Smooth muscle cell (in vitro differentiated cells): ENCODE measurements at regions not wholly inside any gene's neighbourhood (a gene's known extent, or its start where the extent isn't known, plus 50 kb on each side); places are given as distances from the start of the nearest gene placed in this dataset.

ENCODE experiments used
- DNase-seq: peaks from one replicate; lab custom pipeline; 2025; ENCODE audit not compliant: unreplicated experiment; lab: John Stamatoyannopoulos, UW
- H2AFZ ChIP-seq: fragments of 200-600 bp; sonication (generic); 2 replicates; pipeline ENCODE4 v1.6.0; 2016; ENCODE audit warnings: antibody characterized with exemption, low read depth, mild to moderate bottlenecking
- H3F3A ChIP-seq: fragments of 200-600 bp; sonication (generic); 2 replicates; pipeline ENCODE4 v1.6.0; 2017; ENCODE audit warnings: antibody characterized with exemption, low read depth
- H3K27ac ChIP-seq: fragments of 200-600 bp; sonication (generic); 2 replicates; pipeline ENCODE4 v1.5.1; 2016; ENCODE audit warnings: low read depth, mild to moderate bottlenecking
- H3K27me3 ChIP-seq: fragments of 200-600 bp; sonication (generic); 2 replicates; pipeline ENCODE4 v1.6.1; 2016; ENCODE audit warnings: low read depth, mild to moderate bottlenecking
- H3K36me3 ChIP-seq: fragments of 200-600 bp; sonication (generic); 2 replicates; pipeline ENCODE4 v1.5.1; 2016; ENCODE audit warnings: low read depth
- H3K4me1 ChIP-seq: fragments of 200-600 bp; sonication (generic); 2 replicates; pipeline ENCODE4 v1.5.1; 2016; ENCODE audit warnings: low read depth
- H3K4me2 ChIP-seq: fragments of 200-600 bp; sonication (generic); 2 replicates; pipeline ENCODE4 v1.6.0; 2016; ENCODE audit warnings: mild to moderate bottlenecking
- H3K4me3 ChIP-seq: fragments of 200-600 bp; sonication (generic); 2 replicates; pipeline ENCODE4 v1.5.1; 2016; ENCODE audit warnings: mild to moderate bottlenecking
- H3K79me2 ChIP-seq: fragments of 200-600 bp; sonication (generic); 2 replicates; pipeline ENCODE4 v1.6.0; 2016; ENCODE audit warnings: low read depth, mild to moderate bottlenecking
- H3K9ac ChIP-seq: fragments of 200-600 bp; sonication (generic); 2 replicates; pipeline ENCODE4 v1.6.0; 2016; ENCODE audit warnings: low read depth
- H3K9me3 ChIP-seq: fragments of 200-600 bp; sonication (generic); replicated peaks from 2 replicates; pipeline ENCODE4 v1.5.1; 2016; ENCODE audit warnings: low read depth
- H4K20me1 ChIP-seq: fragments of 200-600 bp; sonication (generic); 2 replicates; pipeline ENCODE4 v1.6.0; 2016; ENCODE audit warnings: low read depth
- WGBS: methylation state at CpG from one replicate; pipeline ENCODE4 v1.1.7; 2016; ENCODE audit warnings: low lambda C conversion rate; 5-methylcytosine and 5-hydroxymethylcytosine counted together
- TF ChIP-seq, protein P1 (sequence below): fragments of 200-600 bp; sonication (generic); IDR thresholded peaks from 2 replicates; pipeline ENCODE4 v1.5.1; 2017; ENCODE audit warnings: borderline replicate concordance, mild to moderate bottlenecking, antibody characterized with exemption; ENCODE audit not compliant: insufficient read depth, poor library complexity, severe bottlenecking

GRCh38 chr6:156169371-156169770 is 607.8 kb upstream of the ARID1B start:
- Histone ChIP-seq H3K27ac (no peak overlapping the region), H3K4me2 (no peak overlapping the region), H3K9me3 (no peaks in the 10 kb centered on the region), H3K36me3 (no peaks in the 10 kb centered on the region), H3K4me3 (no peak overlapping the region), H3K79me2 (no peaks in the 10 kb centered on the region), H3K27me3 (no peaks in the 10 kb centered on the region), H3K4me1 (no peaks in the 10 kb centered on the region), H4K20me1 (no peaks in the 10 kb centered on the region), H2AFZ (no peak overlapping the region), H3F3A (no peaks in the 10 kb centered on the region), H3K9ac (no peak overlapping the region)
- DNase-seq: no peak
- TF ChIP-seq, protein P1, sequence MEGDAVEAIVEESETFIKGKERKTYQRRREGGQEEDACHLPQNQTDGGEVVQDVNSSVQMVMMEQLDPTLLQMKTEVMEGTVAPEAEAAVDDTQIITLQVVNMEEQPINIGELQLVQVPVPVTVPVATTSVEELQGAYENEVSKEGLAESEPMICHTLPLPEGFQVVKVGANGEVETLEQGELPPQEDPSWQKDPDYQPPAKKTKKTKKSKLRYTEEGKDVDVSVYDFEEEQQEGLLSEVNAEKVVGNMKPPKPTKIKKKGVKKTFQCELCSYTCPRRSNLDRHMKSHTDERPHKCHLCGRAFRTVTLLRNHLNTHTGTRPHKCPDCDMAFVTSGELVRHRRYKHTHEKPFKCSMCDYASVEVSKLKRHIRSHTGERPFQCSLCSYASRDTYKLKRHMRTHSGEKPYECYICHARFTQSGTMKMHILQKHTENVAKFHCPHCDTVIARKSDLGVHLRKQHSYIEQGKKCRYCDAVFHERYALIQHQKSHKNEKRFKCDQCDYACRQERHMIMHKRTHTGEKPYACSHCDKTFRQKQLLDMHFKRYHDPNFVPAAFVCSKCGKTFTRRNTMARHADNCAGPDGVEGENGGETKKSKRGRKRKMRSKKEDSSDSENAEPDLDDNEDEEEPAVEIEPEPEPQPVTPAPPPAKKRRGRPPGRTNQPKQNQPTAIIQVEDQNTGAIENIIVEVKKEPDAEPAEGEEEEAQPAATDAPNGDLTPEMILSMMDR: no peak
- 29% methylated on average over 1 of the region's 1 CpG for WGBS

DNA sequence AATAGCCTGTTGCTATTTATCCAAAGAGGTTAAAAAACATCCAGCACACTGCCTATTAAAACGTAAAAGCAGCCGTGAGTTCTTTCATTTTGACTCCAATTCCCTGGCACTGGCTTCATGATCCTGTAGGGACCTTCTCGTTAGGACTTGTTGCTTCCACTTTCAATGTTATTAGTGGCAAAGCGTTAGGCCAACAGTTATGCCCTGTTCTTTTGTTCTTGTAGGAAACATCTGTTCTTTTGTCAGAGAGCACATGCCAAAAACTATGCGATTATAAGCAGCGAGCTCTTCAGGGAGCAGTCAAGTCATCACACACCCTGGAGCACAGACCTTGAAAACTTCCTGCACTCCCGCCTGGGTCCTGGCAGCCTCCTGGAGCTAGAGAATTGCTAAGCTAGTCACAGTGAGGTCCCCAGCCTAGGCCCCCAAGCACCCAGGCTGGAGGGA is 609.5 kb upstream of the ARID1B start:
- no peak overlapping the region for H2AFZ ChIP-seq
- H3K79me2 ChIP-seq: no peaks in the 10 kb centered on the region
- H3K36me3 ChIP-seq: no peaks in the 10 kb centered on the region
- no peak overlapping the region for H3K4me3 ChIP-seq
- TF ChIP-seq, protein P1: no peak
- no peaks in the 10 kb centered on the region for H3F3A ChIP-seq
- H3K4me1 ChIP-seq: no peaks in the 10 kb centered on the region
- H4K20me1 ChIP-seq: no peaks in the 10 kb centered on the region
- H3K27ac ChIP-seq: no peak overlapping the region
- no peaks in the 10 kb centered on the region for H3K27me3 ChIP-seq
- 86% methylated on average over 7 of the region's 7 CpGs for WGBS
- H3K4me2 ChIP-seq: no peak overlapping the region
- H3K9ac ChIP-seq: no peak overlapping the region
- DNase-seq: no peak
- H3K9me3 ChIP-seq: no peaks in the 10 kb centered on the region

GRCh38 chr6:156167016-156167624 is 610.1 kb upstream of the ARID1B start:
- H3K4me3 ChIP-seq: no peak overlapping the region
- H3K27me3 ChIP-seq: no peaks in the 10 kb centered on the region
- H3K4me2 ChIP-seq: no peak overlapping the region
- no peak overlapping the region for H2AFZ ChIP-seq
- no peak overlapping the region for H3K9ac ChIP-seq
- 91% methylated on average over 7 of the region's 7 CpGs for WGBS
- DNase-seq: no peak
- no peaks in the 10 kb centered on the region for H4K20me1 ChIP-seq
- H3K4me1 ChIP-seq: no peaks in the 10 kb centered on the region
- H3F3A ChIP-seq: no peaks in the 10 kb centered on the region
- no peaks in the 10 kb centered on the region for H3K9me3 ChIP-seq
- no peaks in the 10 kb centered on the region for H3K36me3 ChIP-seq
- no peak overlapping the region for H3K27ac ChIP-seq
- TF ChIP-seq, protein P1: no peak
- H3K79me2 ChIP-seq: no peaks in the 10 kb centered on the region

DNA sequence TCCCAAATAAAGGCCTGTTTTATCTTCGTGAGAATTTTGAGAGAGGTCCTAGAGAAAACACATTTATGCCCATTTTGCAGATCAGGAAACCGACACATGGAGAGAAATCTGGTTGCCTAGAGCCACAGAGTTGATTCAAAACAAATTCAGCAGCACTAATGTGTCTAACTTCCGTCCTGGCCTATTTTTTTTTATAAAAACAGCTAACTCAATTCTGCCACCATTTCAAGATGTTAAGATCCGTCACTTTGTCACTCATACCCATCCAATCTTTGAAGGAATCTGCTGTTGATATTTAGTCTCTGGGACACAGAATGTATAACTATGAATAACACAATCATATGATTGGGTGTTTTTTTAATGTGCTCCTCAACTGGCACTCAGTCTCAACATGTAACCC is 611.1 kb upstream of the ARID1B start:
- H3K4me3 ChIP-seq: no peak overlapping the region
- no peaks in the 10 kb centered on the region for H3K9me3 ChIP-seq
- no peaks in the 10 kb centered on the region for H3F3A ChIP-seq
- no peaks in the 10 kb centered on the region for H3K27me3 ChIP-seq
- no peak for DNase-seq
- H3K27ac ChIP-seq: no peak overlapping the region
- no peak overlapping the region for H3K9ac ChIP-seq
- H3K79me2 ChIP-seq: no peaks in the 10 kb centered on the region
- 85% methylated on average over 4 of the region's 4 CpGs for WGBS
- TF ChIP-seq, protein P1: no peak
- H3K4me2 ChIP-seq: no peak overlapping the region
- H3K36me3 ChIP-seq: no peaks in the 10 kb centered on the region
- no peaks in the 10 kb centered on the region for H4K20me1 ChIP-seq
- H3K4me1 ChIP-seq: no peaks in the 10 kb centered on the region
- no peak overlapping the region for H2AFZ ChIP-seq
